SK-N-SH treated with all-trans-retinoic acid at 6 μM for 48 hours (cell line): ENCODE measurements at regions not wholly inside any gene's neighbourhood (a gene's known extent, or its start where the extent isn't known, plus 50 kb on each side); places are given as distances from the start of the nearest gene placed in this dataset.

Experiments
- ATAC-seq: fragments of 200-7000 bp; cut with Tn5 transposase; 3 replicates; pipeline ENCODE4 v1.9.1; 2020; ENCODE audit warnings: mild to moderate bottlenecking, moderate library complexity
- ARNTL ChIP-seq: fragments of 450-650 bp; formaldehyde crosslinking; IDR thresholded peaks from 2 replicates; pipeline ENCODE4 v1.5.0; 2020; ENCODE audit warnings: low read depth, mild to moderate bottlenecking, moderate library complexity, borderline replicate concordance
- BACH2 ChIP-seq: fragments of 250-450 bp; sonication (Bioruptor Pico); IDR thresholded peaks from 2 replicates; pipeline ENCODE4 v1.9.0; 2021; ENCODE audit warnings: mild to moderate bottlenecking, borderline replicate concordance
- CREB5 ChIP-seq: fragments of 250-450 bp; sonication (Bioruptor Pico); IDR thresholded peaks from 2 replicates; pipeline ENCODE4 v1.5.1; 2020; ENCODE audit warnings: low read depth, mild to moderate bottlenecking, moderate library complexity
- CSDC2 ChIP-seq: fragments of 250-450 bp; sonication (Bioruptor Pico); IDR thresholded peaks from 2 replicates; pipeline ENCODE4 v1.5.0; 2020; ENCODE audit warnings: mild to moderate bottlenecking, moderate library complexity
- CSRNP3 ChIP-seq: fragments of 250-450 bp; sonication (Bioruptor Pico); IDR thresholded peaks from 2 replicates; pipeline ENCODE4 v1.5.1; 2021; ENCODE audit warnings: mild to moderate bottlenecking, moderate library complexity
- ESRRG ChIP-seq: fragments of 250-450 bp; sonication (Bioruptor Pico); IDR thresholded peaks from 2 replicates; pipeline ENCODE4 v1.6.1; 2021; ENCODE audit warnings: mild to moderate bottlenecking
- GLIS3 ChIP-seq: fragments of 250-450 bp; sonication (Bioruptor Pico); IDR thresholded peaks from 2 replicates; pipeline ENCODE4 v1.5.0; 2020; ENCODE audit warnings: mild to moderate bottlenecking, moderate library complexity
- ISL1 ChIP-seq: fragments of 250-450 bp; sonication (Bioruptor Pico); IDR thresholded peaks from 2 replicates; pipeline ENCODE4 v2.1.2; 2022; ENCODE audit warnings: mild to moderate bottlenecking, moderate library complexity
- PATZ1 ChIP-seq: fragments of 250-450 bp; sonication (Bioruptor Pico); IDR thresholded peaks from 2 replicates; pipeline ENCODE4 v1.8.0; 2020; ENCODE audit warnings: mild to moderate bottlenecking, moderate library complexity, borderline replicate concordance
- POU6F1 ChIP-seq: fragments of 250-450 bp; sonication (Bioruptor Pico); IDR thresholded peaks from 2 replicates; pipeline ENCODE4 v1.8.0; 2021; ENCODE audit warnings: low read depth, mild to moderate bottlenecking, moderate library complexity, borderline replicate concordance
- RARB ChIP-seq: fragments of 250-450 bp; sonication (Bioruptor Pico); IDR thresholded peaks from 2 replicates; pipeline ENCODE4 v1.8.0; 2021; ENCODE audit warnings: mild to moderate bottlenecking, moderate library complexity
- TCF4 ChIP-seq: fragments of 250-450 bp; sonication (Bioruptor Pico); IDR thresholded peaks from 2 replicates; pipeline ENCODE4 v1.8.0; 2021; ENCODE audit warnings: mild to moderate bottlenecking, moderate library complexity, borderline replicate concordance
- TOX ChIP-seq: fragments of 250-450 bp; sonication (Bioruptor Pico); IDR thresholded peaks from 2 replicates; pipeline ENCODE4 v1.8.0; 2021; ENCODE audit warnings: mild to moderate bottlenecking, moderate library complexity, borderline replicate concordance
- ZC3H10 ChIP-seq: fragments of 250-450 bp; sonication (Bioruptor Pico); IDR thresholded peaks from 2 replicates; pipeline ENCODE4 v1.5.1; 2021; ENCODE audit warnings: mild to moderate bottlenecking, moderate library complexity
- ZFP3 ChIP-seq: fragments of 250-450 bp; sonication (Bioruptor Pico); IDR thresholded peaks from 2 replicates; pipeline ENCODE4 v1.5.0; 2020; ENCODE audit warnings: mild to moderate bottlenecking, moderate library complexity
- ZFP30 ChIP-seq: fragments of 450-650 bp; formaldehyde crosslinking; IDR thresholded peaks from 2 replicates; pipeline ENCODE4 v1.5.0; 2022; ENCODE audit warnings: mild to moderate bottlenecking, moderate library complexity
- ZNF565 ChIP-seq: fragments of 450-650 bp; formaldehyde crosslinking; conservative IDR thresholded peaks from 2 replicates; pipeline ENCODE4 v1.5.0; 2020; ENCODE audit warnings: low read depth, mild to moderate bottlenecking, moderate library complexity
- ZNF8 ChIP-seq: fragments of 450-650 bp; formaldehyde crosslinking; IDR thresholded peaks from 2 replicates; pipeline ENCODE4 v1.5.0; 2020; ENCODE audit warnings: mild to moderate bottlenecking, moderate library complexity

- ATAC-seq, result peak; percentile 94
- no peak for TF ChIP-seq ZFP30
- TF ChIP-seq PATZ1 (CRISPR knock-in tag), result no peak
- no peak for TF ChIP-seq TCF4 (CRISPR knock-in tag)
- TF ChIP-seq ARNTL, result no peak
- TF ChIP-seq ZC3H10 (CRISPR knock-in tag), result no peak
- TF ChIP-seq ZNF8, result no peak
- no peak for TF ChIP-seq ZFP3 (CRISPR knock-in tag)
- TF ChIP-seq, all 23 proteins: peak for 0
Observed at GRCh38 chr7:16078076-16078952, 343.0 kb downstream of the CRPPA start.

- ATAC-seq, result peak; percentile 92
- no peak for TF ChIP-seq ZNF8
Observed at GRCh38 chr7:16071246-16071857, 350.0 kb downstream of the CRPPA start.

GRCh38 chr7:16070806-16071205 is 350.5 kb downstream of the CRPPA start:
- ATAC-seq, result no peak
- TF ChIP-seq TOX (no peak), ZFP3 (CRISPR knock-in tag) (no peak), POU6F1 (no peak), ESRRG (no peak), CREB5 (CRISPR knock-in tag) (no peak), PATZ1 (CRISPR knock-in tag) (no peak), ZC3H10 (CRISPR knock-in tag) (no peak), ZNF565 (no peak), ZNF8 (no peak), GLIS3 (CRISPR knock-in tag) (no peak), RARB (CRISPR knock-in tag) (no peak), ISL1 (no peak)

GRCh38 chr7:16069998-16070397 is 351.3 kb downstream of the CRPPA start:
- no peak for TF ChIP-seq TCF4 (CRISPR knock-in tag)
- no peak for TF ChIP-seq RARB (CRISPR knock-in tag)
- no peak for TF ChIP-seq POU6F1
- no peak for ATAC-seq

GRCh38 chr7:16068183-16068582 is 353.2 kb downstream of the CRPPA start:
- ATAC-seq, result no peak
- TF ChIP-seq ARNTL, result no peak
- TF ChIP-seq ZC3H10 (CRISPR knock-in tag), result no peak
- TF ChIP-seq POU6F1, result no peak
- no peak for TF ChIP-seq ZFP30
- no peak for TF ChIP-seq CSDC2 (CRISPR knock-in tag)
- TF ChIP-seq ZNF8, result no peak
- TF ChIP-seq ESRRG, result no peak
- no peak for TF ChIP-seq ZNF565
- no peak for TF ChIP-seq CREB5 (CRISPR knock-in tag)
- TF ChIP-seq RARB (CRISPR knock-in tag), result no peak
- no peak for TF ChIP-seq CSRNP3
- TF ChIP-seq ISL1, result no peak
- TF ChIP-seq TOX, result no peak
- no peak for TF ChIP-seq BACH2 (CRISPR knock-in tag)
